A549 (cell line): ENCODE measurements at regions not wholly inside any gene's neighbourhood (a gene's known extent, or its start where the extent isn't known, plus 50 kb on each side); places are given as distances from the start of the nearest gene placed in this dataset.

Experiments used
- ATAC-seq, 2 experiments: fragments of 200-7000 bp in 1 of 2; fragments of >200 bp in 1 of 2; cut with Nextera tagmentation in 1 of 2; cut with Tn5 transposase in 1 of 2; 3 replicates each; pipeline versions ENCODE4 v1.8.0 to v1.9.1; 2018 to 2020; ENCODE audit warnings: mild to moderate bottlenecking in 1 of 2, moderate library complexity in 1 of 2
- CTCF ChIA-PET: fragments of 300-600 bp; sonication (Branson Sonifier 250); formaldehyde crosslinking; extraction: SDS; loops from one replicate; lab custom pipeline; 2021; ENCODE audit warnings: antibody characterized with exemption, inconsistent platforms; lab: Yijun Ruan, JAX
- POLR2A ChIA-PET: fragments of 350-600 bp; formaldehyde crosslinking; extraction: SDS; loops from one replicate; lab custom pipeline; 2021; ENCODE audit warnings: antibody characterized with exemption, inconsistent platforms; lab: Yijun Ruan, JAX
- DNase-seq, 2 experiments: peaks; one replicate each; pipeline versions ENCODE4 v3.0.0 to v3.0.0-alpha.2; 2011 to 2016; ENCODE audit warnings: low read depth in 1 of 2, low spot score in 1 of 2
- FAIRE-seq: peaks from 2 replicates; lab custom pipeline; 2011; peaks lifted over from hg19 to GRCh38; lab: Jason Lieb, UNC
- H3K27ac ChIP-seq, 2 experiments: fragments of >200 bp; sonication (Bioruptor Twin); formaldehyde crosslinking; 3 replicates each; pipeline ENCODE4 v1.5.1; 2016 to 2017
- H3K4me1 ChIP-seq: fragments of >200 bp; sonication (Bioruptor Twin); formaldehyde crosslinking; 3 replicates; pipeline ENCODE4 v1.6.1; 2016
- H3K4me2 ChIP-seq: fragments of >200 bp; sonication (Bioruptor Twin); formaldehyde crosslinking; 3 replicates; pipeline ENCODE4 v1.6.1; 2016
- H3K4me3 ChIP-seq: fragments of >200 bp; sonication (Bioruptor Twin); formaldehyde crosslinking; 3 replicates; pipeline ENCODE4 v1.5.1; 2016
- H3K9me3 ChIP-seq: fragments of >200 bp; sonication (Bioruptor Twin); formaldehyde crosslinking; 3 replicates; pipeline ENCODE4 v1.6.1; 2016
- BCL3 ChIP-seq: fragments of >200 bp; sonication (Bioruptor Twin); formaldehyde crosslinking; IDR thresholded peaks from 3 replicates; pipeline ENCODE4 v1.6.1; 2016
- BHLHE40 ChIP-seq: IDR thresholded peaks from 2 replicates; pipeline ENCODE4 v1.6.1; 2012; ENCODE audit warnings: low read depth, low read length, inconsistent platforms
- CHD2 ChIP-seq: fragments of 150-350 bp; IDR thresholded peaks from 2 replicates; pipeline ENCODE4 v1.6.1; 2014; ENCODE audit warnings: low read length; ENCODE audit not compliant: partially characterized antibody
- CHD4 ChIP-seq: fragments of 200-600 bp; sonication (generic); IDR thresholded peaks from 2 replicates; pipeline ENCODE4 v1.6.1; 2016; ENCODE audit warnings: antibody characterized with exemption, mild to moderate bottlenecking, borderline replicate concordance
- EHF ChIP-seq: fragments of 250-450 bp; sonication (Bioruptor Pico); IDR thresholded peaks from 2 replicates; pipeline ENCODE4 v1.5.0; 2020; ENCODE audit warnings: mild to moderate bottlenecking
- ELK1 ChIP-seq: fragments of 150-350 bp; IDR thresholded peaks from 2 replicates; pipeline ENCODE4 v1.6.1; 2014; ENCODE audit warnings: low read depth, mild to moderate bottlenecking, low read length
- FOSB ChIP-seq: fragments of 250-450 bp; sonication (Bioruptor Pico); IDR thresholded peaks from 2 replicates; pipeline ENCODE4 v1.5.0; 2020; ENCODE audit warnings: mild to moderate bottlenecking, moderate library complexity
- FOXS1 ChIP-seq: fragments of 250-450 bp; sonication (Bioruptor Pico); IDR thresholded peaks from 2 replicates; pipeline ENCODE4 v1.5.0; 2020; ENCODE audit warnings: mild to moderate bottlenecking, moderate library complexity
- HDAC2 ChIP-seq: fragments of 200-600 bp; sonication (generic); IDR thresholded peaks from 2 replicates; pipeline ENCODE4 v1.6.1; 2016
- HES2 ChIP-seq: fragments of >200 bp; sonication (Bioruptor Twin); formaldehyde crosslinking; IDR thresholded peaks from 2 replicates; pipeline ENCODE4 v1.6.1; 2016
- JUN ChIP-seq, 2 experiments: fragments of >200 bp; sonication (Bioruptor Twin); formaldehyde crosslinking; IDR thresholded peaks; 2 replicates in 1 of 2; 3 replicates in 1 of 2; pipeline ENCODE4 v1.6.1; 2016 to 2017
- JUNB ChIP-seq: fragments of >200 bp; sonication (Bioruptor Twin); formaldehyde crosslinking; IDR thresholded peaks from 2 replicates; pipeline ENCODE4 v1.6.1; 2016
- KDM5A ChIP-seq: fragments of 200-600 bp; sonication (generic); IDR thresholded peaks from 2 replicates; pipeline ENCODE4 v1.6.1; 2016; ENCODE audit warnings: antibody characterized with exemption, mild to moderate bottlenecking
- MAX ChIP-seq: IDR thresholded peaks from 2 replicates; pipeline ENCODE4 v1.6.1; 2012
- MAZ ChIP-seq: fragments of 150-350 bp; IDR thresholded peaks from 2 replicates; pipeline ENCODE4 v1.6.1; 2014; ENCODE audit warnings: antibody characterized with exemption, low read depth, low read length, borderline replicate concordance
- NFE2L2 ChIP-seq: fragments of 150-350 bp; conservative IDR thresholded peaks from 2 replicates; pipeline ENCODE4 v1.6.1; 2014; ENCODE audit warnings: low read length
- NPAS2 ChIP-seq: fragments of 250-450 bp; sonication (Bioruptor Pico); IDR thresholded peaks from 2 replicates; pipeline ENCODE4 v1.8.0; 2022; ENCODE audit warnings: mild to moderate bottlenecking, moderate library complexity, borderline replicate concordance
- PHF8 ChIP-seq: fragments of 200-600 bp; sonication (generic); IDR thresholded peaks from 2 replicates; pipeline ENCODE4 v1.6.1; 2016; ENCODE audit warnings: low read depth, mild to moderate bottlenecking, antibody characterized with exemption, moderate library complexity, borderline replicate concordance
- POLR2A ChIP-seq: IDR thresholded peaks from 2 replicates; pipeline ENCODE4 v1.6.1; 2012; ENCODE audit warnings: mild to moderate bottlenecking, low read length
- RAD21 ChIP-seq, 2 experiments: fragments of >200 bp in 1 of 2; sonication (Bioruptor Twin) in 1 of 2; formaldehyde crosslinking in 1 of 2; IDR thresholded peaks in 1 of 2; conservative IDR thresholded peaks in 1 of 2; 2 replicates in 1 of 2; 3 replicates in 1 of 2; pipeline ENCODE4 v1.6.1; 2012 to 2018; ENCODE audit warnings: inconsistent platforms in 1 of 2
- RFX5 ChIP-seq: fragments of 450-650 bp; IDR thresholded peaks from 2 replicates; pipeline ENCODE4 v1.7.1; 2014; ENCODE audit warnings: antibody characterized with exemption, mild to moderate bottlenecking, moderate library complexity
- RNF2 ChIP-seq: fragments of 200-600 bp; sonication (generic); IDR thresholded peaks from 2 replicates; pipeline ENCODE4 v1.6.1; 2016; ENCODE audit warnings: low read depth, mild to moderate bottlenecking, antibody characterized with exemption, moderate library complexity, borderline replicate concordance
- SREBF2 ChIP-seq: fragments of 450-650 bp; IDR thresholded peaks from 2 replicates; pipeline ENCODE4 v1.6.1; 2014; ENCODE audit warnings: mild to moderate bottlenecking, moderate library complexity
- TFCP2L1 ChIP-seq: fragments of 250-450 bp; sonication (Bioruptor Pico); IDR thresholded peaks from 2 replicates; pipeline ENCODE4 v1.5.0; 2021; ENCODE audit warnings: mild to moderate bottlenecking
- ZFP36 ChIP-seq: fragments of 450-650 bp; IDR thresholded peaks from 2 replicates; pipeline ENCODE4 v1.6.1; 2014; ENCODE audit warnings: borderline replicate concordance; ENCODE audit not compliant: partially characterized antibody
- ZNF302 ChIP-seq: fragments of 250-450 bp; sonication (Bioruptor Pico); IDR thresholded peaks from 2 replicates; pipeline ENCODE4 v1.9.0; 2021; ENCODE audit warnings: inconsistent platforms, mild to moderate bottlenecking, moderate library complexity
- WGBS: methylation state at CpG from one replicate; pipeline ENCODE4 v1.1.6; 2017; ENCODE audit errors: missing lambda C conversion rate; 5-methylcytosine and 5-hydroxymethylcytosine counted together

- no peak overlapping the region for H3K4me2 ChIP-seq
- FAIRE-seq (no peak), ATAC-seq (no peak)
- H3K4me1 ChIP-seq = no peaks in the 10 kb centered on the region
- WGBS = 3% methylated on average over 4 of the region's 4 CpGs
- CTCF ChIA-PET = interaction anchor here (0.6 kb wide), 1 partner anchor 9 kb away, joined by 3 read pairs; no protein-coding TSS in a partner anchor
- no peak overlapping the region for H3K27ac ChIP-seq
- H3K9me3 ChIP-seq = no peaks in the 10 kb centered on the region
- no peak overlapping the region for H3K4me3 ChIP-seq
- TF ChIP-seq BHLHE40 (no peak), MAX (no peak), JUNB (no peak), ZNF302 (no peak), RFX5 (no peak), NFE2L2 (no peak), POLR2A (no peak), FOSB (CRISPR knock-in tag) (no peak), ELK1 (no peak), FOXS1 (no peak), RNF2 (no peak), PHF8 (no peak), NPAS2 (no peak), HES2 (no peak), CHD4 (no peak), TFCP2L1 (CRISPR knock-in tag) (no peak)
- TF ChIP-seq, all 56 proteins: peak for 0
- DNase-seq = no peak
- POLR2A ChIA-PET = no interaction called here
These were observed 70.8 kb upstream of the HEY2 start for GRCh38 chr6:125678601-125679000.

- no peak overlapping the region for H3K27ac ChIP-seq
- TF ChIP-seq SREBF2 = no peak
- TF ChIP-seq HDAC2 = no peak
- TF ChIP-seq KDM5A = no peak
- no peak for TF ChIP-seq JUN (IDR thresholded peaks at IDR 0.05)
- TF ChIP-seq FOXS1 = no peak
- no peak for TF ChIP-seq MAZ
- no peak for TF ChIP-seq EHF (CRISPR knock-in tag)
- TF ChIP-seq RAD21 (conservative IDR thresholded peaks at IDR 0.05 in 1 of 2, IDR thresholded peaks at IDR 0.05 in 1 of 2) = no peak
- TF ChIP-seq CHD2 = no peak
- no peak for TF ChIP-seq ZFP36
- no peak for TF ChIP-seq BCL3
- H3K9me3 ChIP-seq = no peaks in the 10 kb centered on the region
- H3K4me3 ChIP-seq = no peak overlapping the region
- ATAC-seq = no peak
- no peaks in the 10 kb centered on the region for H3K4me1 ChIP-seq
- ChIA-PET POLR2A (no interaction called here), CTCF (interaction anchor here (0.6 kb wide), 1 partner anchor 9 kb away, joined by 3 read pairs; no protein-coding TSS in a partner anchor)
- no peak for FAIRE-seq
- DNase-seq = no peak
- WGBS = 31% methylated on average over 4 of the region's 4 CpGs
- no peak overlapping the region for H3K4me2 ChIP-seq
These were observed 70.3 kb upstream of the HEY2 start for GRCh38 chr6:125679128-125679527.
